ENCODE measurements at regions not wholly inside any gene's neighbourhood (a gene's known extent, or its start where the extent isn't known, plus 50 kb on each side); places are given as distances from the start of the nearest gene placed in this dataset.

DNA sequence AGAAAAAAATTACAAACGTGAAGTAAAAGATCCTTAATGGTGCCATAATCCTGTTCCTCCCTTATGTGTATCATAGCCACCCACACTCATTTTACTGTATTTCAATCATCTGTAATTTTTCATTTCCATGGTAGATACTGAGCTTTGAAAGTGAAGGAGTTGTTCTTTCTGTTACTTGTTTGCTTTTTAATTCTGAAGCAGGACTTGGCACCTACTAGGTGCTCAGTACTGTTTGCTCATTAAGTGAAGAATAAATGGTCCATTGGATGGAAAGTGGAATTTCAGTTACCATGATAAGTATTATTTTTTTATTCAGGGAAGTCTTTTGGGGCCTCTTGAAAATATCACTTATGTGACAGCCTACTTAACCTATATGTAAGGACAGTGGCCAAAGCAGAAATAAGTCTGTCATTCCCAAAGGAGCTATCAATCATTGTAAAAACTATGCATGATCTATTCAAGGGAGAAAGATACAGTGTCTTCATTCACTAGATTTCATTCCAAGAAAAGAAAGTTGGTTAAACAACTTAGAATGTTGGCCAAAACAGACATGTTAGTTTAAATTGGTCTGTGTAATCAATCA, 1244.4 kb upstream of the SEL1L start:
- Mint-ChIP-seq H3K4me1 (ENCODE audit: unreplicated experiment) (no peaks in the 10 kb centered on the region), H3K27me3 (ENCODE audit: unreplicated experiment) (no peaks in the 10 kb centered on the region), H3K9me3 (ENCODE audit: unreplicated experiment) (no peaks in the 10 kb centered on the region), H3K27ac (ENCODE audit: unreplicated experiment) (no peak overlapping the region), H3K4me3 (ENCODE audit: unreplicated experiment) (no peak overlapping the region), H3K36me3 (ENCODE audit: unreplicated experiment) (no peaks in the 10 kb centered on the region)
- TF ChIP-seq, protein P1, sequence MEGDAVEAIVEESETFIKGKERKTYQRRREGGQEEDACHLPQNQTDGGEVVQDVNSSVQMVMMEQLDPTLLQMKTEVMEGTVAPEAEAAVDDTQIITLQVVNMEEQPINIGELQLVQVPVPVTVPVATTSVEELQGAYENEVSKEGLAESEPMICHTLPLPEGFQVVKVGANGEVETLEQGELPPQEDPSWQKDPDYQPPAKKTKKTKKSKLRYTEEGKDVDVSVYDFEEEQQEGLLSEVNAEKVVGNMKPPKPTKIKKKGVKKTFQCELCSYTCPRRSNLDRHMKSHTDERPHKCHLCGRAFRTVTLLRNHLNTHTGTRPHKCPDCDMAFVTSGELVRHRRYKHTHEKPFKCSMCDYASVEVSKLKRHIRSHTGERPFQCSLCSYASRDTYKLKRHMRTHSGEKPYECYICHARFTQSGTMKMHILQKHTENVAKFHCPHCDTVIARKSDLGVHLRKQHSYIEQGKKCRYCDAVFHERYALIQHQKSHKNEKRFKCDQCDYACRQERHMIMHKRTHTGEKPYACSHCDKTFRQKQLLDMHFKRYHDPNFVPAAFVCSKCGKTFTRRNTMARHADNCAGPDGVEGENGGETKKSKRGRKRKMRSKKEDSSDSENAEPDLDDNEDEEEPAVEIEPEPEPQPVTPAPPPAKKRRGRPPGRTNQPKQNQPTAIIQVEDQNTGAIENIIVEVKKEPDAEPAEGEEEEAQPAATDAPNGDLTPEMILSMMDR (IDR thresholded peaks at IDR 0.05) = no peak
- DNase-seq (ENCODE audit: extremely low spot score, unreplicated experiment) = no peak

DNA sequence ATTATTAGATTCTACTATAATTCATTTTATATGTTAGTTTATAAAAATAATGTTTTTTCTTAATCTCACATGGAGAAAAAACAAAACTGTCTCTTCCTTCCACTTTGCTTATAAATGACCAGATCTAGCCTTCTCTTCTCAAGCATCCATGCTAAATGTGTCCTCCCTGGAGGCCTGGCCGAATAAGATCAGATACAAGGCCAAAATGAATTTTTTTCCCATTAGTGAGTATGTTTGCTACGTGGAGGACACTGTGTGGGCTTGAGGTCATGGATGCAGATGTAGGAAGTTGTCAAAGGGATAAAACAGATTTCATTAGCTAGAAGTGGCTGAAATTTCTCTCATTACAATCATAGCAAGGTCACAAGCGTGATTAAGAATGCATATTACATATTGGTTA, 1244.9 kb upstream of the SEL1L start:
- no peaks in the 10 kb centered on the region for H3K27me3 Mint-ChIP-seq (ENCODE audit: unreplicated experiment)
- H3K4me3 Mint-ChIP-seq (ENCODE audit: unreplicated experiment) = no peak overlapping the region
- TF ChIP-seq, protein P1 (IDR thresholded peaks at IDR 0.05) = no peak
- DNase-seq (ENCODE audit: extremely low spot score, unreplicated experiment) = no peak
- no peaks in the 10 kb centered on the region for H3K9me3 Mint-ChIP-seq (ENCODE audit: unreplicated experiment)
- no peak overlapping the region for H3K27ac Mint-ChIP-seq (ENCODE audit: unreplicated experiment)
- no peaks in the 10 kb centered on the region for H3K4me1 Mint-ChIP-seq (ENCODE audit: unreplicated experiment)
- no peaks in the 10 kb centered on the region for H3K36me3 Mint-ChIP-seq (ENCODE audit: unreplicated experiment)

DNA sequence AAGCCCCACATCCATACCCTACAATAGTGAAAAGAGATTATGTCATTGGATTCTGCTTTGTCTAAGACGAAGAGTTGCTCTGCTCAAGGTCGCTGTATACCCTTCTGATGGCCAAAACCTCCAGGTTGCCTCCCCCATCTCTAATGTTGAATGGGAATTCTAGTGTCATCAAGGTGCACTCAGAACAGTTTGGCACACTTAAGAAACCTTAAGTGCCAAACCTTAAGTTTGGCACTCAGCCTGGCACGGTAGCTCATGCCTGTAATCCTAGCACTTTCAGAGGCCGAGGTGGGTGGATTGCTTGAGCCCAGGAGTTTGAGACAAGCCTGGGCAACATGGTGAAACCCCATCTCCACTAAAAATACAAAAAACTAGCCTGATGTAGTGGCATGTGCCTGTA, 1245.6 kb upstream of the SEL1L start:
- Mint-ChIP-seq H3K9me3 (ENCODE audit: unreplicated experiment) (no peaks in the 10 kb centered on the region), H3K27me3 (ENCODE audit: unreplicated experiment) (no peaks in the 10 kb centered on the region), H3K4me3 (ENCODE audit: unreplicated experiment) (no peak overlapping the region), H3K4me1 (ENCODE audit: unreplicated experiment) (no peaks in the 10 kb centered on the region), H3K36me3 (ENCODE audit: unreplicated experiment) (no peaks in the 10 kb centered on the region), H3K27ac (ENCODE audit: unreplicated experiment) (no peak overlapping the region)
- TF ChIP-seq, protein P1 (IDR thresholded peaks at IDR 0.05) = no peak
- DNase-seq (ENCODE audit: extremely low spot score, unreplicated experiment) = no peak

DNA sequence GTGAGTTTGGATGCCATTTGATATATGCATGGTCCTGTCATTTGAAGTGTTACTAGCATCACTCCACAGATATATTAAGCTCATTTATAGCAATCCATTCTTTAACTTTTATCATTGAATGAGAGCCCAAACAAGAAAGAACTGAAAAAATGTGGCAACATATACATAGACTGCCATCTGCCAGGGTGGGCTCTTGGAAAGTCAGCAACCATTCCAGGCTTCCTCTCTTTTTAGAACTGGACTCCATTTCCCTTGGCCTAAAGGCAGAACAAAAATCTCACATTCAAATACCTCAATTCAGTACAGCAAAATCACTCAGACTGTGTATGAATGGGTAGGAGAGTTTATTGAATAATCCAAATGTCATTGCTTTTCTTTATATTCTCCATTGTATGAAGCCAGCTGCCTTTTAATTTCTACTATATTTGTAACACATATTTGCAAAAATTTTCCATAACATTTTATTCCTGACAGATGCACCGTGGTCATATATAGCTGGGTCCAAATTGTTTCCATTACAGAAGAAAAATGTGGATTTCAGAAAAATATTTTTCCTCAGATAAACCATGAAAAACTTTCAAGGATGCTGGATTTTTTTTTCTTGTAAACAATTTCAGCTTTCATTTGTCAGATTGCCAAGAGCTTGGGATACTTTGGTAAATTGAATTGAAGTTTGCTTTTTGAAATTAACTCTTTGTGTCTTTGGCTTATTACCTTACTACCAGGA, 1252.3 kb upstream of the SEL1L start:
- no peak overlapping the region for H3K4me3 Mint-ChIP-seq (ENCODE audit: unreplicated experiment)
- no peak overlapping the region for H3K27ac Mint-ChIP-seq (ENCODE audit: unreplicated experiment)
- no peaks in the 10 kb centered on the region for H3K27me3 Mint-ChIP-seq (ENCODE audit: unreplicated experiment)
- no peak for DNase-seq (ENCODE audit: extremely low spot score, unreplicated experiment)
- H3K9me3 Mint-ChIP-seq (ENCODE audit: unreplicated experiment) = no peaks in the 10 kb centered on the region
- TF ChIP-seq, protein P1 (IDR thresholded peaks at IDR 0.05) = no peak
- H3K4me1 Mint-ChIP-seq (ENCODE audit: unreplicated experiment) = no peaks in the 10 kb centered on the region
- H3K36me3 Mint-ChIP-seq (ENCODE audit: unreplicated experiment) = no peaks in the 10 kb centered on the region

DNA sequence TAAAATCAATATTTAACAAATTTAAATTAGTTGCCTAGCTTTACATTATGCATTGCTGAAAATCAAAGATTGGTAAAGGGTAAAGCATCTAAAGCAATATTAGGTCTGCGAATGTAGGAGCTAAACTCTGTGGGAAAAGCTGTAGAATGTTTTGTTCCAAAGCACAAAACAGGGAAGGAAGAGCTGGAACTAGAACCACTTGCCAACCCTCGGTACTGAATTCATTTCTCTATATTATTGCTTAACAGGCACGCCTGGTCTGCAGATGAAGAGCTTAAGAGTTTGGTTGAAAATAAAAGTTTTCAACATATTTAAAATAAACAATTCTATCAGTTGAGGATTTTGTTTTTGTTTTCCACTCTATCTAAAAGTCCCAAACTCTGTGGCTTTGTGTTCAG, 1252.8 kb upstream of the SEL1L start:
- Mint-ChIP-seq H3K9me3 (ENCODE audit: unreplicated experiment) (no peaks in the 10 kb centered on the region), H3K36me3 (ENCODE audit: unreplicated experiment) (no peaks in the 10 kb centered on the region), H3K27ac (ENCODE audit: unreplicated experiment) (no peak overlapping the region), H3K27me3 (ENCODE audit: unreplicated experiment) (no peaks in the 10 kb centered on the region), H3K4me1 (ENCODE audit: unreplicated experiment) (no peaks in the 10 kb centered on the region), H3K4me3 (ENCODE audit: unreplicated experiment) (no peak overlapping the region)
- DNase-seq (ENCODE audit: extremely low spot score, unreplicated experiment) = no peak
- TF ChIP-seq, protein P1 (IDR thresholded peaks at IDR 0.05) = no peak

All from osteocyte (in vitro differentiated cells).